ENCODE measurements at regions not wholly inside any gene's neighbourhood (a gene's known extent, or its start where the extent isn't known, plus 50 kb on each side); places are given as distances from the start of the nearest gene placed in this dataset.

DNA sequence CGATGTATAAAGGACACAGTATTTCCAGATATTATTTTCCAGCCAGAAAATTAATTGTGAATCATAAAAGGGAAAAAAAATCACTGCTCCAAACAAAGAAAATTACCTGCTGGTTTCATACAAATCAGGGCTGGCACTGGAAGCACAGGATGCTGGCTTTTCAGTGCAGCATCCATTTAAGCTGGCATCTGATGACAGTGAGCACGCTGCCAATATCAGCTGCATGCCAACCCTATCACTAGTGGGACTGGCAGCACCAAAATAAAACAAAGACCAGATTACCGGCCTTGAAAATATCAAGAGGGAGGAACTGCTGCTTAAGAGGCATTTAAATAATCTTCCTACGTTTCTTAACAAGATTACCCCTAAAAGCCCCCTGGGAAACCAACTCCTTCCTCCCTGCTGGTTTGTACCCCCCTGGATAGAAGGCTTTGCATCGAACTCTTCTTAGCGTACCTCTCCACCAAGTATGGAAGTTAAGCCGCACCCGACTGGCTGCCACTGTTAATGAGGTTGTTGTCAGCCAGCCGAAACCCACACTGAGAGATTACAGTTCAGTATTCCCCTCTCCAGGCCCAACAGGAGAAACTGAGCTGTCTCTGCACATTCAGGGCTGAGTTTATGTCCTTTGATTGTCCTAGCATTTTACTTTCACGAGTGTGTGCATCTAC lies 257.8 kb downstream of the EFNB2 start:
- Histone ChIP-seq H3K4me3 (ENCODE audit: low read depth, low read length, poor library complexity, severe bottlenecking) (no peak overlapping the region), H3K27me3 (ENCODE audit: insufficient read depth, low read length) (no peaks in the 10 kb centered on the region), H3K79me2 (ENCODE audit: insufficient read depth, low read length) (no peaks in the 10 kb centered on the region), H3K4me1 (ENCODE audit: insufficient read depth, low read length, severe bottlenecking) (no peaks in the 10 kb centered on the region), H3K36me3 (ENCODE audit: insufficient read depth, low read length) (no peaks in the 10 kb centered on the region), H3K9ac (ENCODE audit: low read length) (no peak overlapping the region), H3K9me2 (ENCODE audit: low read depth, low read length) (no peaks in the 10 kb centered on the region), H3K4me2 (ENCODE audit: low read length) (no peak overlapping the region), H4K20me1 (ENCODE audit: insufficient read depth, low read length) (no peaks in the 10 kb centered on the region), H2AFZ (ENCODE audit: low read length) (no peak overlapping the region), H3K9me3 (ENCODE audit: low read length) (no peaks in the 10 kb centered on the region), H3F3A (ENCODE audit: insufficient read depth, low read length) (no peaks in the 10 kb centered on the region), H3K27ac (ENCODE audit: low read depth, low read length, poor library complexity, severe bottlenecking) (no peak overlapping the region)
- no peak for TF ChIP-seq EZH2 (IDR thresholded peaks at IDR 0.05; ENCODE audit: borderline replicate concordance, low read length)
- TF ChIP-seq, protein P1, sequence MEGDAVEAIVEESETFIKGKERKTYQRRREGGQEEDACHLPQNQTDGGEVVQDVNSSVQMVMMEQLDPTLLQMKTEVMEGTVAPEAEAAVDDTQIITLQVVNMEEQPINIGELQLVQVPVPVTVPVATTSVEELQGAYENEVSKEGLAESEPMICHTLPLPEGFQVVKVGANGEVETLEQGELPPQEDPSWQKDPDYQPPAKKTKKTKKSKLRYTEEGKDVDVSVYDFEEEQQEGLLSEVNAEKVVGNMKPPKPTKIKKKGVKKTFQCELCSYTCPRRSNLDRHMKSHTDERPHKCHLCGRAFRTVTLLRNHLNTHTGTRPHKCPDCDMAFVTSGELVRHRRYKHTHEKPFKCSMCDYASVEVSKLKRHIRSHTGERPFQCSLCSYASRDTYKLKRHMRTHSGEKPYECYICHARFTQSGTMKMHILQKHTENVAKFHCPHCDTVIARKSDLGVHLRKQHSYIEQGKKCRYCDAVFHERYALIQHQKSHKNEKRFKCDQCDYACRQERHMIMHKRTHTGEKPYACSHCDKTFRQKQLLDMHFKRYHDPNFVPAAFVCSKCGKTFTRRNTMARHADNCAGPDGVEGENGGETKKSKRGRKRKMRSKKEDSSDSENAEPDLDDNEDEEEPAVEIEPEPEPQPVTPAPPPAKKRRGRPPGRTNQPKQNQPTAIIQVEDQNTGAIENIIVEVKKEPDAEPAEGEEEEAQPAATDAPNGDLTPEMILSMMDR (IDR thresholded peaks at IDR 0.05; ENCODE audit: low read length) = no peak

DNA sequence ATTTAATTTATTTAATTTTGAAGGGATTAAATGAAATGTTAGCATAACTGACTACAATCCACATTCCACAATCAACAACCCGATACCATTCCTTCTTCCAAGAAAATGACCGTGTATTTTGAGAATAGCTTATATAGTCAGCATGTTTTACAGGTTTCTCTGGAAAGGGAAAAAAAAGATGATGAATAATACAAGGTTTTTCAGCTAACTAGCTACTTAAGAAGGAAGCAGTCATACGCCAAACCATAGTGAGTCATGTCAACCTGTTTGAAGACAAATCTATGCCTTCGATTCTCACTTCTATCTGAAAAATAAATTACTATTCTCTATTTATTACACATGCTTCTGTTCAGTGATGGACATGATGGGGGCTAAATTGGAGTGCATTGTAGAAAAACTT lies 258.6 kb downstream of the EFNB2 start:
- TF ChIP-seq, protein P1 (IDR thresholded peaks at IDR 0.05; ENCODE audit: low read length) = no peak
- TF ChIP-seq EZH2 (IDR thresholded peaks at IDR 0.05; ENCODE audit: borderline replicate concordance, low read length) = no peak
- no peak overlapping the region for H2AFZ ChIP-seq (ENCODE audit: low read length)

DNA sequence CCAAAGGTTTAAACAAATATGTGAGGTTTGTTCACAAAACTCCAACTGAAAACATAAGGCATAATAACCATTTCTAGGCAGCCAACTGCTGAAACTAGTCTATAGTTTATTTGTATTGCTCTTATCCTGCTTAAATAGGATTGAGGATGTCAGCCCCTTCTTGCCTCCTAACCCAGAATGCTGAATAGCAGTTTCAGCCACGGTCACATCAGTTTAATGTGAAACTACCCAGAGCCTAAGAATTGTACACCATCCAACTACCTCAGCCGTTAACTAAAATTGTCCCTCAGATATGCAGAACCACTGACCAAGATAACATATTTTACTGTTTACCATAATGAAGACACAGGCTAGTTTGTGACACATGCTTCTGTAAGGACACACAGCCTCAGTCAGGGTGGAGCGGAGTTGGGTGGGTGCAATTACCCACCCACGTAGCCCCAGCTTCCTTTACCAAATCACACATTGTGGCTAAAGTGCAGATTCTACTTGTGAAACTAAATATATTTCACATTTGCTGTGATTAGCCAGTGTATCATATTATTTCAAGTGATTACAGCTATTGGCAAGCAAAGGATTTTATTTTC lies 259.9 kb downstream of the EFNB2 start:
- Histone ChIP-seq H3K27me3 (ENCODE audit: insufficient read depth, low read length) (no peaks in the 10 kb centered on the region), H2AFZ (ENCODE audit: low read length) (no peak overlapping the region), H3K79me2 (ENCODE audit: insufficient read depth, low read length) (no peaks in the 10 kb centered on the region), H3K4me2 (ENCODE audit: low read length) (no peak overlapping the region), H3K9me2 (ENCODE audit: low read depth, low read length) (no peaks in the 10 kb centered on the region), H3K9ac (ENCODE audit: low read length) (no peak overlapping the region), H3K4me3 (ENCODE audit: low read depth, low read length, poor library complexity, severe bottlenecking) (no peak overlapping the region), H3K4me1 (ENCODE audit: insufficient read depth, low read length, severe bottlenecking) (no peaks in the 10 kb centered on the region), H3K27ac (ENCODE audit: low read depth, low read length, poor library complexity, severe bottlenecking) (no peak overlapping the region), H3K36me3 (ENCODE audit: insufficient read depth, low read length) (no peaks in the 10 kb centered on the region), H3F3A (ENCODE audit: insufficient read depth, low read length) (no peaks in the 10 kb centered on the region), H3K9me3 (ENCODE audit: low read length) (no peaks in the 10 kb centered on the region), H4K20me1 (ENCODE audit: insufficient read depth, low read length) (no peaks in the 10 kb centered on the region)
- TF ChIP-seq, protein P1 (IDR thresholded peaks at IDR 0.05; ENCODE audit: low read length) = no peak

More for the DNA sequence above, 258.6 kb downstream of the EFNB2 start:
- no peaks in the 10 kb centered on the region for H3K36me3 ChIP-seq (ENCODE audit: insufficient read depth, low read length)
- no peaks in the 10 kb centered on the region for H3K9me3 ChIP-seq (ENCODE audit: low read length)
- no peaks in the 10 kb centered on the region for H3K9me2 ChIP-seq (ENCODE audit: low read depth, low read length)
- H3K4me1 ChIP-seq (ENCODE audit: insufficient read depth, low read length, severe bottlenecking) = no peaks in the 10 kb centered on the region
- H3K27ac ChIP-seq (ENCODE audit: low read depth, low read length, poor library complexity, severe bottlenecking) = no peak overlapping the region
- no peaks in the 10 kb centered on the region for H3K27me3 ChIP-seq (ENCODE audit: insufficient read depth, low read length)
- no peaks in the 10 kb centered on the region for H3F3A ChIP-seq (ENCODE audit: insufficient read depth, low read length)
- no peak overlapping the region for H3K4me3 ChIP-seq (ENCODE audit: low read depth, low read length, poor library complexity, severe bottlenecking)
- no peaks in the 10 kb centered on the region for H3K79me2 ChIP-seq (ENCODE audit: insufficient read depth, low read length)
- H3K4me2 ChIP-seq (ENCODE audit: low read length) = no peak overlapping the region
- no peaks in the 10 kb centered on the region for H4K20me1 ChIP-seq (ENCODE audit: insufficient read depth, low read length)
- no peak overlapping the region for H3K9ac ChIP-seq (ENCODE audit: low read length)
